GM12878 (cell line): ENCODE measurements at regions not wholly inside any gene's neighbourhood (a gene's known extent, or its start where the extent isn't known, plus 50 kb on each side); places are given as distances from the start of the nearest gene placed in this dataset.

Source experiments
- ATAC-seq: fragments of 200-7000 bp; cut with Tn5 transposase; 3 replicates; pipeline ENCODE4 v1.9.1; 2020; ENCODE audit warnings: mild to moderate bottlenecking, moderate library complexity
- BruUV-seq: library from RNA; stranded (reverse); fragments of 400-500 nt; replicated peaks from 2 replicates; lab custom pipeline; 2021; lab: Mats Ljungman, UMichigan
- CTCF ChIA-PET: fragments of 300-600 bp; sonication (Branson Sonifier 250); formaldehyde crosslinking; extraction: SDS; loops from one replicate; lab custom pipeline; 2021; ENCODE audit warnings: inconsistent platforms; lab: Yijun Ruan, JAX
- POLR2A ChIA-PET: fragments of 350-600 bp; formaldehyde crosslinking; extraction: SDS; loops from one replicate; lab custom pipeline; 2021; ENCODE audit warnings: inconsistent platforms; lab: Charles Lee
- RAD21 ChIA-PET: fragments of 300-600 bp; sonication (Branson Sonifier 250); formaldehyde crosslinking; loops from one replicate; lab custom pipeline; 2023; ENCODE audit warnings: antibody characterized with exemption; ENCODE audit not compliant: unreplicated experiment; lab: Charles Lee
- SMC1A ChIA-PET: fragments of 300-600 bp; sonication (Branson Sonifier 250); formaldehyde crosslinking; loops from one replicate; lab custom pipeline; 2023; ENCODE audit not compliant: unreplicated experiment, uncharacterized antibody; lab: Charles Lee
- DNase-seq: peaks from one replicate; pipeline ENCODE4 v3.0.0-alpha.2; 2011; ENCODE audit warnings: low read depth, low spot score
- FAIRE-seq: peaks from 3 replicates; lab custom pipeline; 2011; peaks lifted over from hg19 to GRCh38; lab: Jason Lieb, UNC
- H2AFZ ChIP-seq: 2 replicates; pipeline ENCODE4 v1.6.0; 2011; ENCODE audit warnings: low read depth, low read length, control low read depth; ENCODE audit not compliant: control insufficient read depth
- H3K27ac ChIP-seq: 2 replicates; pipeline ENCODE4 v1.5.1; 2011; ENCODE audit warnings: control low read depth; ENCODE audit not compliant: control insufficient read depth, insufficient read depth
- H3K27me3 ChIP-seq, 2 experiments: replicated peaks in 1 of 2; 2 replicates each; pipeline versions ENCODE4 v1.6.0 to v1.6.1; 2011; ENCODE audit warnings: low read length in 1 of 2; ENCODE audit not compliant: control insufficient read depth in 2 of 2, insufficient read depth in 2 of 2
- H3K36me3 ChIP-seq, 2 experiments: 2 replicates each; pipeline ENCODE4 v1.5.1; 2011; ENCODE audit warnings: low read length in 1 of 2; ENCODE audit not compliant: control insufficient read depth in 2 of 2, insufficient read depth in 2 of 2
- H3K4me1 ChIP-seq: 2 replicates; pipeline ENCODE4 v1.6.1; 2011; ENCODE audit warnings: mild to moderate bottlenecking, low read length, moderate library complexity, mixed read lengths; ENCODE audit not compliant: control insufficient read depth, insufficient read depth
- H3K4me2 ChIP-seq: 2 replicates; pipeline ENCODE4 v1.6.0; 2011; ENCODE audit warnings: control low read depth; ENCODE audit not compliant: control insufficient read depth, insufficient read depth
- H3K4me3 ChIP-seq: fragments of 200-600 bp; sonication (generic); 2 replicates; pipeline ENCODE4 v1.5.1; 2016
- H3K79me2 ChIP-seq: 2 replicates; pipeline ENCODE4 v1.6.0; 2011; ENCODE audit warnings: low read length; ENCODE audit not compliant: control insufficient read depth, insufficient read depth
- H3K9ac ChIP-seq: 2 replicates; pipeline ENCODE4 v1.8.0; 2011; ENCODE audit warnings: low read length, control low read depth, mixed read lengths; ENCODE audit not compliant: control insufficient read depth, insufficient read depth
- H3K9me3 ChIP-seq: replicated peaks from 3 replicates; pipeline ENCODE4 v1.5.1; 2011; ENCODE audit warnings: mild to moderate bottlenecking, low read length; ENCODE audit not compliant: control insufficient read depth, insufficient read depth
- H4K20me1 ChIP-seq: 2 replicates; pipeline ENCODE4 v1.6.0; 2011; ENCODE audit not compliant: control insufficient read depth, insufficient read depth
- EED ChIP-seq: sonication (generic); IDR thresholded peaks from 2 replicates; pipeline ENCODE4 v1.6.1; 2016; ENCODE audit warnings: antibody characterized with exemption, low read depth
- ETV6 ChIP-seq, 2 experiments: fragments of 450-650 bp in 1 of 2; IDR thresholded peaks in 1 of 2; conservative IDR thresholded peaks in 1 of 2; 2 replicates each; pipeline ENCODE4 v1.6.1; 2014; ENCODE audit warnings: antibody characterized with exemption in 1 of 2, borderline replicate concordance in 1 of 2, low read depth in 1 of 2, mild to moderate bottlenecking in 1 of 2, moderate library complexity in 1 of 2
- FOXM1 ChIP-seq: IDR thresholded peaks from 2 replicates; pipeline ENCODE4 v1.6.1; 2012; ENCODE audit warnings: low read depth, mild to moderate bottlenecking, inconsistent platforms, low read length, moderate library complexity
- SRF ChIP-seq, 2 experiments: IDR thresholded peaks; 2 replicates each; pipeline ENCODE4 v1.6.1; 2011; ENCODE audit warnings: low read depth in 2 of 2, low read length in 2 of 2, mild to moderate bottlenecking in 1 of 2, moderate library complexity in 1 of 2
- TCF3 ChIP-seq: IDR thresholded peaks from 2 replicates; pipeline ENCODE4 v1.6.1; 2012; ENCODE audit warnings: low read depth, mild to moderate bottlenecking, low read length, borderline replicate concordance; ENCODE audit not compliant: insufficient read depth
- ZBTB33 ChIP-seq: fragments of 450-650 bp; IDR thresholded peaks from 2 replicates; pipeline ENCODE4 v1.6.1; 2017; ENCODE audit warnings: mild to moderate bottlenecking
- ZZZ3 ChIP-seq: IDR thresholded peaks from 2 replicates; pipeline ENCODE4 v1.6.1; 2011; ENCODE audit warnings: low read depth; ENCODE audit not compliant: control insufficient read depth, insufficient read length
- WGBS: methylation state at CpG from one replicate; pipeline ENCODE4 v1.1.6; 2016; ENCODE audit warnings: low lambda C conversion rate; ENCODE audit not compliant: insufficient replicate concordance, insufficient coverage; ENCODE audit errors: missing lambda C conversion rate; 5-methylcytosine and 5-hydroxymethylcytosine counted together
- in situ Hi-C: fragments of 300-500 bp; cut with MboI; formaldehyde crosslinking; loops from 9 replicates; pipeline ENCODE4 v1.14.3; 2018; ENCODE audit warnings: mixed read lengths
- intact Hi-C: fragments of 100-400 bp; cut with micrococcal nuclease; formaldehyde crosslinking; loops from one replicate; pipeline ENCODE4 v1.14.2; 2022; ENCODE audit not compliant: unreplicated experiment

- H3K27me3 ChIP-seq, result no peaks in the 10 kb centered on the region; a peak in 2 of 4 replicates
- H3K4me2 ChIP-seq, result no peak overlapping the region
- H3K9ac ChIP-seq, result no peak overlapping the region
- ATAC-seq (peak; percentile 45), DNase-seq (no peak), FAIRE-seq (no peak)
- H3K79me2 ChIP-seq, result no peaks in the 10 kb centered on the region
- CTCF ChIA-PET, result no interaction called here
- no peak overlapping the region for H2AFZ ChIP-seq
- no peak overlapping the region for H3K4me3 ChIP-seq
- RAD21 ChIA-PET, result no interaction called here
- POLR2A ChIA-PET, result no interaction called here
- no peak overlapping the region for H3K27ac ChIP-seq
- no peak for TF ChIP-seq SRF (IDR thresholded peaks at IDR 0.05; ENCODE audit: low read depth in 2 of 2, low read length in 2 of 2)
- TF ChIP-seq ZZZ3, result no peak
- no peak for TF ChIP-seq EED
- no peak for TF ChIP-seq FOXM1
- TF ChIP-seq ETV6 (conservative IDR thresholded peaks at IDR 0.05 in 1 of 2, IDR thresholded peaks at IDR 0.05 in 1 of 2; ENCODE audit: borderline replicate concordance in 1 of 2, low read depth in 1 of 2), result no peak
- TF ChIP-seq ZBTB33, result no peak
- no peak for TF ChIP-seq TCF3
- in situ Hi-C loops, result no loop called here
- no peaks in the 10 kb centered on the region for H3K4me1 ChIP-seq
- H3K9me3 ChIP-seq, result no peaks in the 10 kb centered on the region
- no peaks in the 10 kb centered on the region for H3K36me3 ChIP-seq
- intact Hi-C loops, result no loop called here
- no peaks in the 10 kb centered on the region for H4K20me1 ChIP-seq
- SMC1A ChIA-PET, result no interaction called here
- no TSS peak for BruUV-seq
- whole genome bisulfite sequencing, result 7% methylated on average over 8 of the region's 8 CpGs
These were observed 73.2 kb upstream of the CTXND1 start for GRCh38 chr15:80325206-80325605.
